K562 (cell line): ENCODE measurements at regions not wholly inside any gene's neighbourhood (a gene's known extent, or its start where the extent isn't known, plus 50 kb on each side); places are given as distances from the start of the nearest gene placed in this dataset.

Source experiments
- DACH1 ChIP-seq: fragments of 450-650 bp; IDR thresholded peaks from 2 replicates; pipeline ENCODE4 v1.6.1; 2018; ENCODE audit not compliant: partially characterized antibody
- RB1 ChIP-seq: fragments of 450-650 bp; IDR thresholded peaks from 2 replicates; pipeline ENCODE4 v1.6.1; 2017; ENCODE audit warnings: low read depth, mild to moderate bottlenecking
- ZEB2 ChIP-seq: fragments of 450-650 bp; IDR thresholded peaks from 2 replicates; pipeline ENCODE4 v1.6.1; 2016
- ZNF407 ChIP-seq: fragments of 450-650 bp; IDR thresholded peaks from 2 replicates; pipeline ENCODE4 v1.6.1; 2016; ENCODE audit warnings: low read depth
- ZNF75A ChIP-seq: fragments of 450-650 bp; formaldehyde crosslinking; IDR thresholded peaks from 2 replicates; pipeline ENCODE4 v1.4.0; 2020; ENCODE audit warnings: mild to moderate bottlenecking

DNA sequence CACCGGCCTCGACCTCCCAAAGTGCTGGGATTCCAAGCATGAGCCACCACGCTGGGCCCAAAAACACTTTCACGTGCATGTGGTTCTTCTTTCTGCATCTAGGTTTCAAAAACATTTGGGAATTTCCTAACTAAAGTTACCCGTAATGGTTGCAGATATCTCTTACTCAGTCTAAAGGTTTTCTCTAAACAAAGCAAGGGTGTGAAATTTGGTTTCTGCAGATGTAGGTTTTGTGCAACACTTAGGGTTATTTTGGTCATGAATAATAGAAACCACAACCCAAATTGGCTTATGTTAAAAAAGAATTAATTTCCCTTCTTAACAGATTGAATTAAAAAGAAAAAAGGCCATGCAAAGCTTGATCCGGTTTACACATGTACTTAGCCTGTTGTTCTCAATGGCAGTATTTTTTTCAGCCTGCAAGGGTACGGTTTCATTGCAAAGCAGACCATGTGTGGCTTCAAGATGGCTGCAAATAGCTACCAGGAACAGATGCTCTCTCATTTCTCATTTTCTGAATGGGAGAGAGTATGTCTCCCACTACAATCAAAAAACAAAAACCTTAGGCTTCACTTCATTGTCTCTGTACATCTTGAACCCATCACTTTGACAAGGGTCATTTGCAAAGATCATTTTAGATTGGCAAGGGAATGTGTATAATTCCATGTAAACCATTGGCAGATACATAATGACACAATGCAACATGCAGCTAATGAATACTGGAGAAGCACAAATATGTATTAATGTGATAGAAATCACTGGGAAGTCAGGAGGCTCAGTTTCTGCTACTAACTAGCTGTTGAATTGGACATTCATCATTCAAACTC, 491.2 kb upstream of the FLRT2 start (continued):
- TF ChIP-seq DACH1 = no peak
- no peak for TF ChIP-seq ZEB2
- no peak for TF ChIP-seq ZNF407
- TF ChIP-seq RB1 = no peak
- TF ChIP-seq ZNF75A (CRISPR knock-in tag) = no peak
